IPS DF 6.9 (cell line): ENCODE measurements at regions not wholly inside any gene's neighbourhood (a gene's known extent, or its start where the extent isn't known, plus 50 kb on each side); places are given as distances from the start of the nearest gene placed in this dataset.
A peak's percentile ranks its signal among the peaks of the same experiment; 100 is the strongest.

Experiments
- DNase-seq: peaks from one replicate; pipeline ENCODE4 v3.0.0-alpha.2; 2013; ENCODE audit warnings: low read depth, low spot score
- H3K27ac ChIP-seq: one replicate; pipeline ENCODE4 v1.5.1; 2013; ENCODE audit warnings: low read length, control low read depth
- H3K27me3 ChIP-seq: 2 replicates; pipeline ENCODE4 v1.6.1; 2013; ENCODE audit warnings: mild to moderate bottlenecking, low read length; ENCODE audit not compliant: control insufficient read depth, insufficient read depth
- H3K36me3 ChIP-seq: 2 replicates; pipeline ENCODE4 v1.6.1; 2013; ENCODE audit warnings: low read length; ENCODE audit not compliant: control insufficient read depth, insufficient read depth
- H3K4me1 ChIP-seq: 2 replicates; pipeline ENCODE4 v1.6.1; 2013; ENCODE audit warnings: low read length; ENCODE audit not compliant: control insufficient read depth, insufficient read depth
- H3K4me3 ChIP-seq: 2 replicates; pipeline ENCODE4 v1.5.1; 2013; ENCODE audit warnings: mild to moderate bottlenecking, low read length
- H3K9me3 ChIP-seq: 2 replicates; pipeline ENCODE4 v1.6.1; 2013; ENCODE audit warnings: low read length, inconsistent platforms; ENCODE audit not compliant: control insufficient read depth, insufficient read depth
- WGBS: extraction: QIAGEN DNeasy Blood & Tissue Kit; methylation state at CpG from one replicate; pipeline ENCODE4 v1.1.7; 2013; ENCODE audit warnings: mixed read lengths, missing lambda C conversion rate; ENCODE audit not compliant: insufficient read length, insufficient coverage; 5-methylcytosine and 5-hydroxymethylcytosine counted together

- no peak for DNase-seq
- WGBS, result no CpG with 5 or more reads among the region's 8 CpGs
These were observed 210.6 kb downstream of the C1D start for GRCh38 chr2:67851956-67852824.

GRCh38 chr2:67854103-67854743 lies 208.6 kb downstream of the C1D start:
- Histone ChIP-seq H3K27me3 (no peaks in the 10 kb centered on the region), H3K9me3 (no peaks in the 10 kb centered on the region), H3K36me3 (no peaks in the 10 kb centered on the region), H3K4me3 (no peak overlapping the region), H3K4me1 (no peaks in the 10 kb centered on the region), H3K27ac (no peak overlapping the region)
- DNase-seq, result no peak
- no CpG with 5 or more reads among the region's 6 CpGs for WGBS

More at GRCh38 chr2:67851956-67852824, 210.6 kb downstream of the C1D start:
- H3K27me3 ChIP-seq, result no peaks in the 10 kb centered on the region
- no peaks in the 10 kb centered on the region for H3K4me1 ChIP-seq
- no peaks in the 10 kb centered on the region for H3K9me3 ChIP-seq
- no peak overlapping the region for H3K4me3 ChIP-seq
- no peak overlapping the region for H3K27ac ChIP-seq
- no peaks in the 10 kb centered on the region for H3K36me3 ChIP-seq

GRCh38 chr2:67854798-67855197 lies 208.0 kb downstream of the C1D start:
- H3K27me3 ChIP-seq, result no peaks in the 10 kb centered on the region
- H3K36me3 ChIP-seq, result no peaks in the 10 kb centered on the region
- DNase-seq, result peak; percentile 16
- H3K27ac ChIP-seq, result no peak overlapping the region
- H3K4me1 ChIP-seq, result no peaks in the 10 kb centered on the region
- no peaks in the 10 kb centered on the region for H3K9me3 ChIP-seq
- no peak overlapping the region for H3K4me3 ChIP-seq
- WGBS, result no CpG with 5 or more reads among the region's 1 CpG

GRCh38 chr2:67856866-67857265 lies 205.9 kb downstream of the C1D start:
- no peaks in the 10 kb centered on the region for H3K4me1 ChIP-seq
- H3K27me3 ChIP-seq, result no peaks in the 10 kb centered on the region
- H3K27ac ChIP-seq, result no peak overlapping the region
- no CpG with 5 or more reads among the region's 3 CpGs for WGBS
- H3K9me3 ChIP-seq, result no peaks in the 10 kb centered on the region
- no peak for DNase-seq
- H3K4me3 ChIP-seq, result no peak overlapping the region
- H3K36me3 ChIP-seq, result no peaks in the 10 kb centered on the region

DNA sequence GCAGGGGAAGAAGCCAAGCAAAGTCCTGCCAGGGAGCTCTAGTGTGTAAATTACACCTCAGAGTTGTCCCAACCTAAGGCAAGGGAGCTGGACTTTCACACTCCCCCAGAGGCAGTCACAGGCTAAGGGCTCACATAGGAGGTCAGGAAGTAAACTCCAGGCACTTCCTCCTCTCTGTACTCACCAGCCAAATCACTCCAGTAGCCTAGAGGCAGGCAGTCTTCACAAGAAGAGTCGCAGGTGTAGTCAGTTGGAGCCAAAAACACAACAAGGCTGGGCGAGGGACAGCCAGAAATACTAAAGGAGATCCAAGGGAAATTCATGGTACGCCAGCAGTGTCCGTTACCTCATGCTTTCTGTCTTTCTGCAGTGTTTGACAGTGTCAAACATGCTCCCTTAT lies 205.0 kb downstream of the C1D start:
- no peaks in the 10 kb centered on the region for H3K36me3 ChIP-seq
- no peak for DNase-seq
- no peaks in the 10 kb centered on the region for H3K9me3 ChIP-seq
- no peaks in the 10 kb centered on the region for H3K4me1 ChIP-seq
- H3K27ac ChIP-seq, result no peak overlapping the region
- WGBS, result no CpG with 5 or more reads among the region's 4 CpGs
- no peaks in the 10 kb centered on the region for H3K27me3 ChIP-seq
- H3K4me3 ChIP-seq, result no peak overlapping the region

DNA sequence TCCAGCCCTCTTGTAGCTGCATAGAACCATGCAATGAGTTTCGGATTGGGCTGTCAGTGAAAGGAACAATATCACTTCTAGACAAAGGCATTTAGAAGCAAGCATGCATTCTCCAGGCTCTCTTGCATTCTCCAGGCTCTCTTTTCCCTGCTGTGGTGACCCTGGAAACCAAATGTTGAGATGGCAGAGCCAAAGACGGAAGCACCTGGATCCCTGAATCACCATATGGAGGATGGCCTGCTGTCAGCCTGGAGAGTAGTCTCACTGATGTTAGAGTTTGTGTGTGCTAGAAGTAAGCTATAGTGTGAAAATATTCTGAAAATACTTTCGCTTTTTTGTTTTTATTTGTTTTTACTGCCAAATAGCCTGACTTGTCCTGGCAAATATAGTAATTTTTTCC lies 203.9 kb downstream of the C1D start:
- DNase-seq, result no peak

GRCh38 chr2:67865917-67866316 lies 196.9 kb downstream of the C1D start:
- Histone ChIP-seq H3K4me3 (no peak overlapping the region), H3K4me1 (no peaks in the 10 kb centered on the region), H3K27me3 (no peaks in the 10 kb centered on the region), H3K9me3 (no peaks in the 10 kb centered on the region), H3K36me3 (no peaks in the 10 kb centered on the region), H3K27ac (no peak overlapping the region)
- DNase-seq, result no peak
- no CpG with 5 or more reads among the region's 3 CpGs for WGBS

More for the DNA sequence above, 203.9 kb downstream of the C1D start:
- Histone ChIP-seq H3K27ac (no peak overlapping the region), H3K27me3 (no peaks in the 10 kb centered on the region), H3K4me1 (no peaks in the 10 kb centered on the region), H3K4me3 (no peak overlapping the region), H3K36me3 (no peaks in the 10 kb centered on the region), H3K9me3 (no peaks in the 10 kb centered on the region)
- WGBS, result no CpG with 5 or more reads among the region's 3 CpGs

DNA sequence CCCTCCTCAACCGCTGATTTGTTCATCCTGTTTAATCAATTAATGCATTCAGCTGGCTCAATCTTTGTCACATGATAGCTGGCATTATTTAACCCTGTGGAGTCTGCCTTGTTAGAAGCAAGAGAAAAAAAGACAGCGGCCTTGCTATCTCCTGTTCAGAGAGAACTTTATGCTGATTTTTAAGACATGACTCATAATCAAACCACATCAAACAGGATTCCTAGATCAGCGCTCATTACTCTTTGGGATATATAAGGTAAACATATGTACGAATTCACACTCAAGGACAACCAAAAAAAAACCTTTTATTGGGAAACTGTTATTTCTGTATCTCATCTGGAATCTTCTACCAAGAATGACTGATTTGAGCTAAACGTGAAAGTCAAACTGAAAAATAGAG lies 195.1 kb downstream of the C1D start:
- no peak for DNase-seq
- Histone ChIP-seq H3K4me1 (no peaks in the 10 kb centered on the region), H3K4me3 (no peak overlapping the region), H3K9me3 (no peaks in the 10 kb centered on the region), H3K27ac (no peak overlapping the region), H3K27me3 (no peaks in the 10 kb centered on the region), H3K36me3 (no peaks in the 10 kb centered on the region)
- WGBS, result no CpG with 5 or more reads among the region's 5 CpGs

DNA sequence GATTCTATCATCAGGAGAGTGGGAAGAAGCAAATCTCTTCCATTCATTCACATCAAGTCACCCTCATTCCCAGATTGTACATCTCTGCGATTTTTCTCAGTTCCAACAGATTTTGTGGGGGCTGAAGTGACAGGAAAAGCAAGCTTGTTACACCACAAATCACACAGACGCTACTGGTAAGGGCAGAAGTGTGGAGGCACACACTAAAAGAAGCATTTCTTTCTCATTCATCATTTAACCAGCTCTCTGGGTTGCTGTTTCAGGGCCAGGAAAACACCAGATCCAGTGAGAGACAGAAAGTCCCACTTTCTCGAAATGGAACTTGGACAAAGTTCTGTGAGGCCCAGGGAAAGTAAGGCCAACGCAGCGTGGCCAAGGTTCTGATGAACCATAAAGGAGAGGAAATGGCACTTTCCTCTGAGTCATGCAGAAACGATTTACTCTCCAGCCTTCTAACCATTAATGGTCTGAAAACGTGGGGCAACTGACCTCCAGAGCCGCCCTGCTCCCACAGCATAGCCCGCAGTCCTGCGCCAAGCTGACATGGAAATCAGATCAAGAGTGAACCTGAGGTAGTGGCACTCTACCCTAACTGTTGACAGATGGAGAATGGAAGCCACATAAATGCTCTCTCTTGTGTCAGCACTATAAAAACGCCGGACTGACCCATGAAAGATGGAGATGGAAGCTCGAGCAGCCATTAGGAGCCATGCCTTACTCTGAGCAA lies 191.0 kb downstream of the C1D start:
- Histone ChIP-seq H3K36me3 (no peaks in the 10 kb centered on the region), H3K27ac (no peak overlapping the region), H3K4me1 (no peaks in the 10 kb centered on the region), H3K9me3 (no peaks in the 10 kb centered on the region), H3K4me3 (no peak overlapping the region), H3K27me3 (no peaks in the 10 kb centered on the region)
- no peak for DNase-seq
- WGBS, result no CpG with 5 or more reads among the region's 13 CpGs

- Histone ChIP-seq H3K27ac (no peak overlapping the region), H3K4me1 (no peaks in the 10 kb centered on the region), H3K4me3 (no peak overlapping the region), H3K9me3 (no peaks in the 10 kb centered on the region), H3K27me3 (no peaks in the 10 kb centered on the region), H3K36me3 (no peaks in the 10 kb centered on the region)
- no peak for DNase-seq
- WGBS, result no CpG with 5 or more reads among the region's 2 CpGs
These were observed 190.3 kb downstream of the C1D start for GRCh38 chr2:67872481-67872880.
